ENCODE measurements at regions not wholly inside any gene's neighbourhood (a gene's known extent, or its start where the extent isn't known, plus 50 kb on each side); places are given as distances from the start of the nearest gene placed in this dataset.

DNA sequence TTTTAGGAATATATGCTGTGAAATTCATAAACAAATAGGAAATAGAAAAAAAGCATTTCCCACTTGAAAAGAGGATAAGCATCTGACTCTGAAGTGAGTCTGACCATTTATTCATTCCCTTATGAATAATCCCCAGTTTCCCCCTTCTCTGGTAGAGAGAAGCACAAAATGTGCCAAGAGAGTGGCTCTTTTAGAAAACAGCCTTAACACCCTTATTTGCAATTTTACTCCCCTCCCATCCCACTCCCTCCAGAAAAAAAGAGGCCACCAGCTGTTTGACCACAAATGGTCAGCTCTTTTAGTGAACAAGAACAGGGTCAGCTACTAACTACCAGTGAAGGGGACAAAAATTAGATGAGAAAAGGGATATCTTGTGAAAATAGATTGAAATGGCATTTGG, 184.5 kb upstream of the ADAMTS9 start:
- H3K36me3 ChIP-seq (ENCODE audit: insufficient read depth in 1 of 2, low read depth in 1 of 2): no peaks in the 10 kb centered on the region
- H3K4me1 ChIP-seq: peaks cover 7% of the 10 kb centered on the region
- DNase-seq: no peak
- TF ChIP-seq CTCF (IDR thresholded peaks at IDR 0.05): no peak
- peaks cover 13% of the 10 kb centered on the region for H3K9me3 ChIP-seq
- no peak overlapping the region for H3K4me3 ChIP-seq
- no peak for ATAC-seq
- intact Hi-C loops (cut with DNase I): no loop called here
- no peaks in the 10 kb centered on the region for H3K27me3 ChIP-seq (ENCODE audit: insufficient read depth in 3 of 3, low read length in 2 of 3)
- H3K27ac ChIP-seq: no peak overlapping the region

DNA sequence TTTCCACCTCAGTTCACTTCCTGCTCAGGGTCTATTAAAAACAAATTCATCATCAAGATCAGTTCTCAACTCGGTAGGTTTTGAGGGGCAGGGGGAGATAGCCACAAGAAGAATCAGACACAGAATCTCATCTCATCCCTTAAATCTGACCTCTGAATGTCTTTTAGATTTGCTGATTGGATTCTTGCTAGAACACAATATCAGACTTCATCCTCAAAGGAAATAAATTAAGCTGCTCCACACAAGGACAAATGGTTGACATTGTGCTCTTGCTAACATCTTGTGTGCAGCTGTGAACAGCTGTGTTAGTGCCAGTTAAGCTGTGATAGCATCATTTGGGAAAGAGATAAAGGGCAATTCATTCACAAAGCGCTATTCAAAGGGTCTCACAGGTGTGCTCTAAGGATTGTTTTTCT, 184.0 kb upstream of the ADAMTS9 start:
- intact Hi-C loops (cut with DNase I): no loop called here
- no peak for TF ChIP-seq CTCF (IDR thresholded peaks at IDR 0.05)
- 43 to 48% (median 46%) methylated on average over 2 of the region's 2 CpGs for WGBS, 3 donors
- Histone ChIP-seq H3K27ac (no peak overlapping the region), H3K27me3 (ENCODE audit: insufficient read depth in 3 of 3, low read length in 2 of 3) (no peaks in the 10 kb centered on the region), H3K4me1 (peaks cover 7% of the 10 kb centered on the region), H3K36me3 (ENCODE audit: insufficient read depth in 1 of 2, low read depth in 1 of 2) (no peaks in the 10 kb centered on the region), H3K4me3 (no peak overlapping the region), H3K9me3 (peaks cover 13% of the 10 kb centered on the region)
- ATAC-seq (no peak), DNase-seq (no peak)

DNA sequence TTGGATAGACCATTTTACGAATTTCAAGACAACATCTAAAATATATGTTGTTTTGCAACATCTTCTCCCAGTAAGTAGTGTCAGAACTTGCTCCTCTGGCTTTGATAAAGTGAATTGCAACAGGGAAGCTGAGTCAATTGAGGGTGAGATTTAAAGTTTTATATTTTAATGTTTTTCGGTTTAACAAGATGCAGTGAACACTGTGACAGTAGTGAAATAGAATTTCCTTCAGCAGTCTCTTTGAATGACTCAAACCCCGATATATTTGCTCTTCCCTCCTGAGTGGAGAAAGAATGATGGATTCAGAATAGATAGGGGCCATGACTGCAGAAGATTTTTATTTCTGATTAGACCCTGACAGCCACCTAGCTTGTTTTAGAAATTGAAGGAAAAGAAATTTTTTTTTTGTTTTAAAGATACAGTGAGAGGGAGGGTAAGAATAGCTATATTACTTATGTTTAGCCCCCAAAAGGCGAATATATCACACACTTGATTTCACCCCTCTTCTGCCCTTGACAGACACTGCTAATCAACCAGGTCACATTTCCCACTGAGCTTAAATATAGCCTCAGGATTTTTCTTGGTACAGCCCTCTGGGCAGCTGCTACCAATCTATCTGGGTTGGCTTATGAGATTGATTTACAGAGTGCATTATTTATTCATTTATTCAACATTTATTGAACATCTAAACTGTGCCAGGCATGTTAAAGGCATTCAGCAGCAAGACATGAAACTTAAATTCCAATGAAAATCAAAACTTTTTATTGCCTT, 183.3 kb upstream of the ADAMTS9 start:
- H3K9me3 ChIP-seq: peaks cover 13% of the 10 kb centered on the region
- H3K4me3 ChIP-seq: no peak overlapping the region
- no peaks in the 10 kb centered on the region for H3K27me3 ChIP-seq (ENCODE audit: insufficient read depth in 3 of 3, low read length in 2 of 3)
- ATAC-seq: no peak
- intact Hi-C loops (cut with DNase I): no loop called here
- H3K36me3 ChIP-seq (ENCODE audit: insufficient read depth in 1 of 2, low read depth in 1 of 2): no peaks in the 10 kb centered on the region
- no peak for DNase-seq
- TF ChIP-seq CTCF (IDR thresholded peaks at IDR 0.05): no peak
- WGBS, 3 donors: 80 to 85% (median 83%) methylated on average over 4 of the region's 4 CpGs
- H3K27ac ChIP-seq: no peak overlapping the region
- peaks cover 9% of the 10 kb centered on the region for H3K4me1 ChIP-seq

GRCh38 chr3:64867224-64867623, 179.4 kb upstream of the ADAMTS9 start:
- no peak overlapping the region for H3K4me3 ChIP-seq
- ATAC-seq: no peak
- no peak overlapping the region for H3K27ac ChIP-seq
- no peak for DNase-seq
- no peaks in the 10 kb centered on the region for H3K36me3 ChIP-seq (ENCODE audit: insufficient read depth in 1 of 2, low read depth in 1 of 2)
- 56 to 79% (median 56%) methylated on average over 2 of the region's 2 CpGs for WGBS, 3 donors
- no peak for TF ChIP-seq CTCF (IDR thresholded peaks at IDR 0.05)
- peaks cover 13% of the 10 kb centered on the region for H3K4me1 ChIP-seq
- H3K9me3 ChIP-seq: peaks cover 13% of the 10 kb centered on the region
- no peaks in the 10 kb centered on the region for H3K27me3 ChIP-seq (ENCODE audit: insufficient read depth in 3 of 3, low read length in 2 of 3)
- intact Hi-C loops (cut with DNase I): no loop called here
